ENCODE measurements at regions not wholly inside any gene's neighbourhood (a gene's known extent, or its start where the extent isn't known, plus 50 kb on each side); places are given as distances from the start of the nearest gene placed in this dataset.
A peak's percentile ranks its signal among the peaks of the same experiment; 100 is the strongest.

GRCh38 chrX:20756585-20756984 is 489.9 kb upstream of the RPS6KA3 start:
- no peak overlapping the region for H3K4me3 ChIP-seq
- no peak for ATAC-seq
- no peaks in the 10 kb centered on the region for H3K36me3 ChIP-seq
- WGBS, 2 donors (ENCODE audit: low coverage in 1 of 2) = no CpG with 5 or more reads among the region's 1 CpG
- no peaks in the 10 kb centered on the region for H3K4me1 ChIP-seq
- TF ChIP-seq POLR2A (IDR thresholded peaks at IDR 0.05) = no peak
- TF ChIP-seq POLR2AphosphoS5 (IDR thresholded peaks at IDR 0.05) = no peak
- TF ChIP-seq CTCF (IDR thresholded peaks at IDR 0.05) = no peak
- TF ChIP-seq EP300 (IDR thresholded peaks at IDR 0.05) = no peak
- no peaks in the 10 kb centered on the region for H3K27me3 ChIP-seq
- no peak overlapping the region for H3K27ac ChIP-seq
- H3K9me3 ChIP-seq = no peaks in the 10 kb centered on the region

GRCh38 chrX:20753076-20753475 is 486.4 kb upstream of the RPS6KA3 start:
- Histone ChIP-seq H3K9me3 (no peaks in the 10 kb centered on the region), H3K27me3 (no peaks in the 10 kb centered on the region), H3K27ac (no peak overlapping the region), H3K36me3 (no peaks in the 10 kb centered on the region), H3K4me1 (no peaks in the 10 kb centered on the region), H3K4me3 (no peak overlapping the region)
- no peak for ATAC-seq
- TF ChIP-seq CTCF (IDR thresholded peaks at IDR 0.05) (no peak), POLR2A (IDR thresholded peaks at IDR 0.05) (no peak), POLR2AphosphoS5 (IDR thresholded peaks at IDR 0.05) (no peak), EP300 (IDR thresholded peaks at IDR 0.05) (no peak)
- 64 to 89% methylated on average over 3 of the region's 3 CpGs for WGBS, 2 donors (ENCODE audit: low coverage in 1 of 2)

- Histone ChIP-seq H3K4me3 (no peak overlapping the region), H3K27me3 (no peaks in the 10 kb centered on the region), H3K4me1 (no peaks in the 10 kb centered on the region), H3K9me3 (no peaks in the 10 kb centered on the region), H3K27ac (no peak overlapping the region), H3K36me3 (no peaks in the 10 kb centered on the region)
- ATAC-seq = no peak
- TF ChIP-seq CTCF (IDR thresholded peaks at IDR 0.05) (no peak), EP300 (IDR thresholded peaks at IDR 0.05) (no peak), POLR2A (IDR thresholded peaks at IDR 0.05) (no peak)
- 60% methylated on average over 1 of the region's 1 CpG; no CpG with 5 or more reads in 1 of the 2 donors for WGBS, 2 donors (ENCODE audit: low coverage in 1 of 2)
These were observed 480.0 kb upstream of the RPS6KA3 start for GRCh38 chrX:20746690-20747089.

- ATAC-seq = no peak
- no peaks in the 10 kb centered on the region for H3K36me3 ChIP-seq
- no peaks in the 10 kb centered on the region for H3K27me3 ChIP-seq
- no peaks in the 10 kb centered on the region for H3K4me1 ChIP-seq
- H3K4me3 ChIP-seq = no peak overlapping the region
- TF ChIP-seq POLR2A (IDR thresholded peaks at IDR 0.05) (no peak), CTCF (IDR thresholded peaks at IDR 0.05) (no peak), POLR2AphosphoS5 (IDR thresholded peaks at IDR 0.05) (no peak), EP300 (IDR thresholded peaks at IDR 0.05) (no peak)
- H3K27ac ChIP-seq = no peak overlapping the region
- no peaks in the 10 kb centered on the region for H3K9me3 ChIP-seq
- 40 to 47% methylated on average over 1 to 2 of the region's 2 CpGs for WGBS, 2 donors (ENCODE audit: low coverage in 1 of 2)
These were observed 476.3 kb upstream of the RPS6KA3 start for GRCh38 chrX:20743046-20743445.

GRCh38 chrX:20742106-20742505 is 475.4 kb upstream of the RPS6KA3 start:
- no peaks in the 10 kb centered on the region for H3K4me1 ChIP-seq
- H3K27ac ChIP-seq = no peak overlapping the region
- H3K36me3 ChIP-seq = no peaks in the 10 kb centered on the region
- H3K9me3 ChIP-seq = no peaks in the 10 kb centered on the region
- TF ChIP-seq CTCF (IDR thresholded peaks at IDR 0.05) (no peak), POLR2AphosphoS5 (IDR thresholded peaks at IDR 0.05) (peak; percentile 19)
- no peaks in the 10 kb centered on the region for H3K27me3 ChIP-seq
- no peak overlapping the region for H3K4me3 ChIP-seq
- no peak for ATAC-seq
- 18 to 31% methylated on average over 3 of the region's 3 CpGs for WGBS, 2 donors (ENCODE audit: low coverage in 1 of 2)

Measured in gastroesophageal sphincter (tissue), 4 donors.